HG02759 (cell line): ENCODE measurements at regions not wholly inside any gene's neighbourhood (a gene's known extent, or its start where the extent isn't known, plus 50 kb on each side); places are given as distances from the start of the nearest gene placed in this dataset.
"Not testable (repeated sequence)": the region's sequence is repeated elsewhere in the genome, so short reads cannot be mapped to it uniquely, and the experiment has no call there.

Experiments
- ATAC-seq: cut with Tn5 transposase; IDR thresholded peaks from one replicate; pipeline ENCODE4 v1.9.1; 2021; ENCODE audit warnings: mild to moderate bottlenecking, moderate library complexity; ENCODE audit not compliant: unreplicated experiment

DNA sequence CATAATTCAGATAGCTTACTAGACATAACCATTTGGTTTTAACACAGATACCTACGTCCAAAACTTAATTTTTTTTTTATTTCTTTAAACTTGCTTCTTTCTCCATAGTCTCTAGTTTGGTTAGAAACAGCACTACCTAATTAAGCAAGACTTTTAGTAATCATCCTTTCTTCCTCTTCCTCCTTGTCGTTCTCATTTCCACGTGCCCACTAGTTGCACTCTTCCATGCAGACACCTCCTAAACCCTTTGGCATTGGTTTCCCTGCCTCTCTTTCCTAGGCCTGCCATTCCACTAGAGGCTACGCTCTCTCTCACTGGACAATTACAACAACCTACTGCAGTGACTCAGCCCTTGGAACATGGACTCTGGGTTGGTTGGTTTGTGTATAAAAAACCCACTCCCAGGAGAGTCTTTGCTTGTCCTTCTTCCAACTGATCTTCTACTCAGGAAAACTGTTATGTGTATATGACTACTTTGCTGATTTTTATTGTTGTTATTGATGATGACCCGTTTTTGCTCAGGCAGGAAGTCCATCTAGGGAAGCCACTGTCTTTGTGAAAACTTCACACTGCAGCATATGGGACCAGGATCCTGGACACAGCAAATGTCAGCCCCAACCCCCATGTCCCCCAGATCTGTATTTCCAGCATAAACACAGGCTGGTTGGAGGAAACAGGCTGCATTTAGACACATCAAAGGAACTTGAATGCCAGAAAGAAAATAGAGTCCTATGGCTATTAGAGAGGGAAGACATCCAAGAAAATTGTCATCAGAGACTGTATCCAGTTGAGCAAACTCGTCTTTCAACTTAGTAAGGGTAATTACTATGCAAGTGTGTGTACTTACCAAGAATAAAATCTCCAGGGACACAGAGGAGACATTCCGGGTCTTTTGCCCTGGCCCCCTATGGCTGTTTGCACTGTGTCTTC, 503.2 kb downstream of the GADD45G start:
- no peak for ATAC-seq

DNA sequence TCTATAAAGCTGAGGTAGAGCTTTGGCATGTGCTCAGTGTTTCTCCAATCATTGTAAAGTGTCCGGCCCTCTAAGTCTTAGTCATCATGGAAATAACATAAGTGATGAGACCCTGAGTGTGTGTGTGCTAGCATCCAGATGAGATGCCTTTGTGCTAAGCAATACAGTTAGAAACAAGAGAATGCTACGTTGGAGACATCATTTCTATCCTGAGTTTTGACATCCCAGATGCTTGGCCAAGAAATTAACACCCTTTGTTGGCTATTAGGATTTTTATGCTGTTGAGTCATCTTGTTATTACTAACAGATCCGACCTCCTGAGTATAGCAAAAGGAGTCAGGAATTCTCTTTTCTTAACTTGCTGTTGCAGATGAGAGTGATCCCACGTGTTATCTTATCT, 508.0 kb downstream of the GADD45G start:
- no peak for ATAC-seq

DNA sequence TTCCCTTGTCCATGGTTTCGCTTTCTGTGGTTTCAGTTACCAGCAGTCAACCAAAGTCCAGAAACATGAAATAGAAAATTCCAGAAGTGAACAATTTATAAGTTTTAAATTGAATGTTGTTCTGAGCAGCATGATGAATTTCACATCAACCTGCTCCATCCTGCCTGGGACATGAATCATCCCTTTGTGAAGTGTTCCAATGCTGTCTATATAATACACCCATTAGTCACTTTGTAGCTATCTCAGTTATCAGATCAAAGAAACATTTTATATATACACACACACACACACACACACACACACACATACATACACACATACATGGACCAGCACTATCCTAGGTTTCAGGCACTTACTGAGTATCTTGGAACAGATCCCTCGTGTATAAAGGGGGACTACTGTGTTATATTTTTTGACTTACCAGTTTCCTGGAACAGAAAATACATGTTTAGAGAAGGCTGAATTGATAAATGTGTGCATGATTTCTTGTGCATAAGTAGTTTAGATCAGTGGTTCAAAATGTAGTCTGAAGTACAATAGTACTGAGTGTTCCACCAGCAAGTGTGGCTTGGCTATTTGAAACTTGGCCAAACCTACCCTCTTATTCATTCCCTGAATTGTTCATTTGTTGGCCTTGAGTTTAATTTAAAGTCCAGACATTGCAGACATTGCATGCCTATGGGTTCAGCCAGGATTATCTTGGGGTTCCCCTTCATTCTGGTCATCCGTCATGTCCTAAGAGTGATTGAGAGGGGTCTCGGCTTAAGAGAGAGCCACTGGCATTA, 510.0 kb downstream of the GADD45G start:
- ATAC-seq = no peak

- no peak for ATAC-seq
Measured at GRCh38 chr9:90121762-90122161, 517.0 kb downstream of the GADD45G start.

DNA sequence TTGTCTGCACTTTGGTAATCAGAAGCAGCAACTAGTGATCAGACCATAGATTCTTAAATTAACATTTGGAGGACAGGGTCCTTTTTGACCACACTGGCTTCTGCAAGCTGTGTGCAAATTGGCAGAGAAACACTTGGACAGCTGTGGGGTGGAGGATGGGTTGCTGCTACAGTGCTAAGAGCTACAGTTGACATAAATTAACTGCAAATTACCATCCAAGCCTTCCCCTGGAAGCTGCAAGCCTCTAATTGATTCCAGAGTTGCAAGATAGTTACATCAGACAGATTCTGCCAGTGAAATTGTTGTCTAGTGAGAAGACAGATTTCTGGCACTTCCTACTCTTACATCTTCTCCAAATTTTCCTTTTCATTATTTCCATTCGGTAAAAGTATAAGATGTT, 517.7 kb downstream of the DIRAS2 start:
- no peak for ATAC-seq

DNA sequence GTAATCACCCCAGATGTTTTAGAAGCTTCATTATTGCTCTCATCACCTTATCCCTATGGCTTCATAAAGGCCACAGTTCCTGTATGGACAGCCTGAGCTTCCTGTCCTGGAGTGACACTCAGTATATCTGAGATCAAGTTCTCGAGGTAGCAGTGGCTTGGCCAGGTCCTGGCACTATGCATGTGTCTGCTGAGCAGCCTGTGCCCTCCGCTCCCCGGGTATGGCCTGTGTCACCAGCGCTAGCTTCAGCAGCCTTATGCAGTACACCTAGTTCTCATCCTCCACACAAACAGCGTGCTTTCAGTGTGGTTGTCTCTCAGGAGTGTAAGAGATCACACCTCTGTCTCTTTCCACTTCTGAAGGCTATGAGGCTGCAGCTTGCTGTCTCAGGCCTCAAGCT, 514.7 kb downstream of the DIRAS2 start:
- no peak for ATAC-seq

DNA sequence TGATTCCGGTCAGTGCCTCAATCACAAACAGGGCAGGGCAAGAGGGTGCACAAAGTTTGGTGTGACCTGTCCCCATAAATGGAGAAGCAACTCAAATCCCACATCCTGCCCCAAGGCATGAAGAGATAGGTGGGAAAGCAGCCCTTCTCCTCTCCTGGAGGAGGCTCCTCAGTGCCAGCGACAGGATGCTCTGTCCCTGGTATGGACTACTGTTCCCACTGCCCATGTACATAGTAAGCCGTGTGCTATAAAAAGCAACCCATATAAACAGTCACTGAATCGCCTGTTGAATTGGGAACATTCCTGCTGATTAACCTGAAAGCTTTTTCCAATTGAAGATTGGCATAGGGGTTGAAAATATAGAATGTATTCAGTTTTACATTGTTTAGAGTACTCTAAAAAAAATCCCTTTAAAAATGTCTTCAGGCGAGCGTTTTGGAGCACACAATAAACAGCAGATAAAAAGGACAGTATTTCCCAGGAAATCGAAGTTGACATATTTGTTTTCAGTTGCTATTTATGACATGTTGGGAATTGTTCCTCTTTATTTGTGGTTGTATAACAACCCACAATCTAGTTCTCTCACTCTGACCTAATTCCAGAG, 513.9 kb downstream of the DIRAS2 start:
- ATAC-seq = no peak

DNA sequence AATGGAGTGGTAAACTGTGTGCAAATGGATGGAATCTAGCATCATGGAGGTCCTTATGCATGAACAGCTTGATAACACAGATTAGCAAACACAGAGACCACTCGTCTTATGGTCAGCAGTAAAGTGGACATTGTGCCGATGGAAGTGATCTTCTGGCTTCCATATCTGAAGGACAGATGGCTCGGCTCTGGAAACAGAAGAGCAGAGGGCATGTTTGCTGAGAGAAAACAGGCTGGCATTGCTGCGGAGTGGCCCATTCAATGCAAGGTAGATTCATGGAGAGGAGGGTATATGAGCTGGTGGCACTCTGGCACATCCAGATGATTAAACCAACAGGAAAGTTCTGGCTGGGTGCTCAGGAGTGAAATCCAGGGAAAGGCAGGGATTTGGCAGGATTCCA, 513.2 kb downstream of the DIRAS2 start:
- ATAC-seq = no peak

DNA sequence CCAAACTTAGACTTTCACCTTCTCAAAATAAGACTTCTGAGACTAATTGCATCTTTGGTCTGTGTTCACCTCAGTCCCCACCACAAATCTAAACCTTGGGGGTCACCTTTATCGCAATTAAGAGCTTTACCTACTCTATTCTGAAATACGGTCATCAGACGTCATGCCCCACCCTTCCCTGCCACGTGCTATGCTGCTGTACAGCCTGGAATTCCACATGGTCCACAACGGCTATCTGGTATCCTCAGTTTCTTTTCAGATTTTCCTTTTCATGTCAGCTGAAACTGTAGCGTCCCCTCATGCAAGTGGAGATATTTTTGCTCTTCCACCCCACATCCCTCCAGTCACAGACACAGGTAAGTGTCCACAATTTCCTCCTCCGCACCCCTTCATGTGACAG, 511.1 kb downstream of the DIRAS2 start:
- no peak for ATAC-seq

- no peak for ATAC-seq
Measured at GRCh38 chr9:90132866-90133265, 509.8 kb downstream of the DIRAS2 start.

DNA sequence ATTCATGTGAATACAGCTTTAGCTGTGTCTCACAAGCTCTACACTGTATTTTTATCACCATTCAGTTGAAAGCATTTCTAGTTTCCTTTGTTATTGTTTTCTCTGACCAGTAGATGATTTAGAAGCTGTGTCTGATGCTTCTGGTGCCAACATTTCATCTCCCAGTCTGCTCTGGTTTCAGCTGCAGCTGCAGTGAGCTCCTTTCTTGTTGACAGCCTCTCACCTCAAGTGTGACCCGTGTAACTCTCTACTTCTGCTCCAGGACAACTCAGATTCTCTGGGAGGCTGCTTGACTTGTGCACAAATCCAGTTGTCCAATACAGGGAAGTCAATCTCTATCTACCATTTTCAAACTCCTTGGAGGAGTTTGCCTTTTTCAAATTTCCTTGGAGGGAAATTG, 504.8 kb downstream of the DIRAS2 start:
- no peak for ATAC-seq

DNA sequence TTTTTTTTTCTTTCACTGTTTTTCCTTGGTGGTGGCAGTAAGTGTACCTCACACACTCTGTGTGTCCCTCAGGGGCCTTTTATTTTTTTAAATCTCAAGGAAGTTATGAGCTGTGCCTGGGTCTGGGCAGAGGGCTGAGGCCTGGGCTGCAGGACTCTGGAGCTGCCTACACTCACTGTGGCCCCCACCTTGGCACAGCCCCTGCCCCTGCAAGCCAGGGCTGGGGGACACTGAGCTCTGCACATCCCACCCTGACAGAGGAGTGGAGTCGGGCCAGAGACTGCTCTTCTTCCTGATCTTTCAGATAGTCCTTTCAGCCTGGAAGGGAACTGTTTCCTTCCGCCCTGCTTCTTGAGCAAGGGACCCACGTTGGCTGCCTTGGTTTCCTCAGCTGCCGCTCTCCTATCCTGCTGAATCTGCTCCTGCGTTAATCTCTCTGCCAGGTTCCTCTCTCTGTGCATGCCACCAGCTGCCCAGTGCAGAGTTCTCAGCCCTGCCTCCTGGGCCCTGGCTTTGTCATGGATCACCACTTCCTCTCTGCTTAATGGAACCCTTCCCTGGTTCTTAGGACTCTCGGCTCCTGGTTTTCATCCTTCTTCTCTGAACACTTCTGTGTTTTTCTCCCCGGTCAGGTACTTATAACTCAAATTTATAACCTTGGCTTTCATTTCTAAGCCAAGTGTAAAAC, 502.3 kb downstream of the DIRAS2 start:
- no peak for ATAC-seq

GRCh38 chr9:90141723-90142122, 500.9 kb downstream of the DIRAS2 start:
- ATAC-seq = no peak

DNA sequence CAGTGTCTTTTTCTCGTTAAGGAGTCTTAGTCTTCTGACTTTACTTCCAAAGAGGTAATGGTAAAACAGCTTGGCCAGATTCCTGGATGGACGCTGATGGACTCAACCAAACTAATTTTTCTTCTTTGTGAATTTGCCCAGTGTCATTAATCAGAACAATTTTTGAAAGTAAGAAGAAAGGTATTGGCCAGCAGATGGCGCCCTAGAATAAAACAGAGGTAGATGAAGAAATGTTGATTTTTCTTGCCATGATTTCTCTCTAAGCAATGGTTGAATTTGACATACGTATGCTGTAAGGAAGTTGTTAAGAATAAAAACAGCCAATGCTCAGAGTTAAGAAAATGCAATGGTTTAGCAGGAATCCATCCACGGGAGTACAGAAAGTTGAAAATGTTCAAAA, 500.0 kb downstream of the DIRAS2 start:
- no peak for ATAC-seq

GRCh38 chr9:90147426-90147825, 495.2 kb downstream of the DIRAS2 start:
- no peak for ATAC-seq

- no peak for ATAC-seq
Measured at GRCh38 chr9:90156318-90156717, 486.3 kb downstream of the DIRAS2 start.

GRCh38 chr9:90162326-90162725, 480.3 kb downstream of the DIRAS2 start:
- ATAC-seq = no peak

- no peak for ATAC-seq
Measured at GRCh38 chr9:90162819-90163218, 479.8 kb downstream of the DIRAS2 start.

DNA sequence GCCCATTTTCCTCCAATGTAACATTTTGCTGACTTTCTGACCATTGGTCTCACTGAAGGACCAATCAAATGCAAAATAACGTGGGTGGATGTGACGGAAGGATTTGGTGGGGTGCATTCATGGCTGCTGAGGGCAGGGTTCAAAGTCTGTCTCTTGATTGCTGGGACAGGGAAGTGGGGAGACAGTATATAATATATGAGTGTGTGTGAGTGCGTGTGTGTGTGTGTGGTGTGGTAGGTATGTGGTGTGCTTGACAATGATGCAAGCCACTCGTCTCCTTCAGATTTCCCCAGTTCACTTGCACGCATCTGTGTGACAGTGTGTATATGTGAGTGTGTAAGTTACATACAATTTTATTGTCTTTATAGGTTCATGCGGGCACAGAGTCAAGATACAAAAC, 477.3 kb downstream of the DIRAS2 start:
- ATAC-seq = no peak

GRCh38 chr9:90166374-90166773, 476.2 kb downstream of the DIRAS2 start:
- not testable (repeated sequence) for ATAC-seq

DNA sequence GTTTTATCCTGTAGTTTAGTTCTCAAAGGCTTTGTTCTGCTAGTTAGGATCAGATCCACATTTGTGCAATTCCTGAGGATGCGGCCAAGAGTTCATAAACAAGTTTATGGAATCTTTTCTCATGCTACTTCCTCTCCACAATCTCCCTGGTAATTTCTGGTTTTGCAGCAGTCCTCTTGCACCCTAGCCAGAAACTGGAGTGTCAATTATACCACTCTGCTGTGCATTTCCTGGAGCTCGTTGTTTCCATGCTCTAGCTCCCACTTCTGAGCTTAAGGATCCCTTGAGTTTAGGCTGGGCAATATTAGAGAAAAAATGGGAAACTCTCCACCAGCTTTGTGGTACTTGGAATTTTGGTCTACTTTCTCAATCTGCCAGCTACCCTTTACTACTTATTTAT, 474.7 kb downstream of the DIRAS2 start:
- no peak for ATAC-seq
